ENCODE measurements at regions not wholly inside any gene's neighbourhood (a gene's known extent, or its start where the extent isn't known, plus 50 kb on each side); places are given as distances from the start of the nearest gene placed in this dataset.
"Not testable (repeated sequence)": the region's sequence is repeated elsewhere in the genome, so short reads cannot be mapped to it uniquely, and the experiment has no call there.

DNA sequence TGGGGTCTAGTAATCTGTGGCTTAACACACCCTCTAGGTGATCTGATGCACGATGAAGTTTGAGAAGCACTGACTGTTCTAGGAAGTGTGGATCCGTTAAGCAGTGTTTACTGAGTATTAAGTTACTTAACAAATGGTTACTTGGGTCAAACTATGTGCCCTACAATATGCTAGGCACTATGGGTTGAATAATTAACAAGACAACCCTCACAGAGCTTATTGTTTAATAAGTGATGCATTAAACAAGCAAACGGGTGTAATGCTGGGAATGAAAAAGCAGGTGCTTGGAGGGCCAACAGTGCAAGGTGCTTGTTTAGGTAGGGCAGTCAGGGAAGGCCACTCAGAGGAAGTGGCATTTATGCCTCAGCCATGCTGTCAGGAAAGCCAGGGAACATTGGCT is 378.0 kb upstream of the PODXL start:
- TF ChIP-seq, protein P1, sequence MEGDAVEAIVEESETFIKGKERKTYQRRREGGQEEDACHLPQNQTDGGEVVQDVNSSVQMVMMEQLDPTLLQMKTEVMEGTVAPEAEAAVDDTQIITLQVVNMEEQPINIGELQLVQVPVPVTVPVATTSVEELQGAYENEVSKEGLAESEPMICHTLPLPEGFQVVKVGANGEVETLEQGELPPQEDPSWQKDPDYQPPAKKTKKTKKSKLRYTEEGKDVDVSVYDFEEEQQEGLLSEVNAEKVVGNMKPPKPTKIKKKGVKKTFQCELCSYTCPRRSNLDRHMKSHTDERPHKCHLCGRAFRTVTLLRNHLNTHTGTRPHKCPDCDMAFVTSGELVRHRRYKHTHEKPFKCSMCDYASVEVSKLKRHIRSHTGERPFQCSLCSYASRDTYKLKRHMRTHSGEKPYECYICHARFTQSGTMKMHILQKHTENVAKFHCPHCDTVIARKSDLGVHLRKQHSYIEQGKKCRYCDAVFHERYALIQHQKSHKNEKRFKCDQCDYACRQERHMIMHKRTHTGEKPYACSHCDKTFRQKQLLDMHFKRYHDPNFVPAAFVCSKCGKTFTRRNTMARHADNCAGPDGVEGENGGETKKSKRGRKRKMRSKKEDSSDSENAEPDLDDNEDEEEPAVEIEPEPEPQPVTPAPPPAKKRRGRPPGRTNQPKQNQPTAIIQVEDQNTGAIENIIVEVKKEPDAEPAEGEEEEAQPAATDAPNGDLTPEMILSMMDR (IDR thresholded peaks at IDR 0.05; ENCODE audit: low read depth, low read length): no peak
- no peak overlapping the region for H3K4me3 ChIP-seq (ENCODE audit: low read depth, low read length)

DNA sequence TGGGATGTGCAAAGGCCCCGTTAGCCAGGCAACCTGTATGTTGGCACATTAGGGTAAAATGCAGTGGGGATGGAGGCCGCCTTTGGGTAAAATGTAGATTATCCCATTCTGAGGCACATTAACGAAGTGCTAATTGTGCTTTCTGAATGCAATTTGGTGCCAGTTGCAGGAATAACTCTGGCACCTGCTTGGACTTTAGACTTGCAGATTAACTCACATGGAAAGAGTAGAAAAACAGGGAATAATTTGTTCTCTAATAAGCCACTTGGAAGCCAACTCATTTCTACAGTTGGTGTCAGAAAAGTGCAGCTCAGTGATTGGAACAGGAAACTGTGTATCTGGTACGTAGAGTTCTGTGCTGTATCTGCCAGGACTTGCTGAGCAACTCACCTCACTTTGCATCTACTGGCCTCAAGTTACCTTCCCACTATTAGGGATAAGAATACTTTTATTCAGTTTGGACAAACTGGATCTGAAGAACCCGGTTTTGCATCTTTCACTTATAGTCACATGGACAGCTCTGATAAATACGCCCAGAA is 377.4 kb upstream of the PODXL start:
- no peak overlapping the region for H3K4me3 ChIP-seq (ENCODE audit: low read depth, low read length)
- TF ChIP-seq, protein P1 (IDR thresholded peaks at IDR 0.05; ENCODE audit: low read depth, low read length): no peak

DNA sequence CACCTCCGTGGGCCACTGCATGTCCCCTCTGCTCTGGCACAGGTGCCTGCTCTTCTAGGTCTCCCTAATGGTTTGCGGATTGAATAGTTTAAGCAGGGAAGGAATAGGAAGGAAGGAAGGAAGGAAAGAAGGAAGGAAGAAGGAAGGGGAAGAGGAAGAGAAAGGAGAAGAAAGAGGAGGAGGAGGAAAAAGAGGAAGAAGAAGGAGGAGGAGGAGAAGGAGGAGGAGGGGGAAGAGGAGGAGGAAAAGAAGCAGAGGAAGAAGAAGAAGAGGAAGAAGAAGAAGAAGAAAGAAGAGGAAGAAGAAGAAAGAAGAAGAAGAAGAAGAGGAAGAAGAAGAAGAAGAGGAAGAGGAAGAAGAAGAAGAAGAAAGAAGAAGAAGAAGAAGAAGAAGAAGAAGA is 376.8 kb upstream of the PODXL start:
- H3K4me3 ChIP-seq (ENCODE audit: low read depth, low read length): not testable (repeated sequence)

DNA sequence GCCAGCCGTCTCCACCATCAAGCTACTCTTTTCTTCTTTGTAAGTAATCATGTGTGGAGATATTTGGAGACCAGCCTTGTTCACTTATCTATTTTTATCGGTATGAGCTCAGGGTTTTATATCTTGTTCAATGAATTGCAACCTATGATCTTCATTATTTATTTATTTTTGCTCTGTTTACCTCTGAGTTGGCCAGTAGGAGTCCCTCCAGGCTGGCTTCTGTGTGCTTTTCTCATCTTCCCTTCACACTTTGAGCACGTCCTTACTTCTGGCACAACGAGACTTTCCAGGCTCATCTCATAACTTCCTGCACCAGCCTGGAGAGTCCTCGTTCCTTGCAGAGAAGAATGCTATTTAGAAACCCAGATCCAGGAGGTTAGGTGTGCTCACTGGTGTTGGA is 375.8 kb upstream of the PODXL start:
- no peak overlapping the region for H3K4me3 ChIP-seq (ENCODE audit: low read depth, low read length)
- TF ChIP-seq, protein P1 (IDR thresholded peaks at IDR 0.05; ENCODE audit: low read depth, low read length): no peak

DNA sequence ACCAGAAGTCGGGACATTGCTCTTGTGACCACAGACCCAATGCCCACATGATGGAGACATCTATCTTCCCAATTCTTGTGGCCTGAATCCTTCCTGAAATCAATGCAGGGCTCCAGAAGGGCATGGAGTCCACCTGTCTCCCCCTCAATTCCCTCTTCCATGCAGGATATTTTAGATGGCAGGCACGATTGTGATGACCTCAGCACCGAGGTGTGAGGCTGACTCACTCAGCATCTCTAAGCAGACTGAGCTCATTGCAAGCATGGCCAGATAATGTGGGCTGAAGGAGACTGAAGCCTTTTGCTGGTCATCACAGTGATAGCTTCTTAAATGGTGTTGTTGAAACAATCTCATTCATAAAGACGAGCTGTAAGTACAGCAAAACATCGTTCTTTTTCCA is 374.9 kb upstream of the PODXL start:
- TF ChIP-seq, protein P1 (IDR thresholded peaks at IDR 0.05; ENCODE audit: low read depth, low read length): no peak
- H3K4me3 ChIP-seq (ENCODE audit: low read depth, low read length): no peak overlapping the region

DNA sequence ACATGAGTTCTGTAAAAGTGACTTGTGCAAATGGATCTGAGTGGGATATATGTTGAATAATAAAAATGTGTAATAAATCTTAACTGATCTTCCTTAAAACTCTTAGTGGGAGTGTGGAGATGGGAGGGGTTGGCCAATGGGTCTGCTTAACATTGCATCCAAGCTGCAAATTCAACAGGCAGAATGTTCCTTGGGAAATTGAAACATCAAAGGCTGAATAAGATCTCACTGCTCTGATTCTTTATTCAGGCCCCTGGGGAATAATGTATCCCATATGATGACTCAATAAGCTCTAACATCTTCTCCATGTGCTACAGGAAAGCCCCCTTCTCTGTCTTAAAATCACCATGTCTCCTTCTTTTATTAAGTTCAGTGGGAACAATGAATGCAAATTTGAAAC is 373.2 kb upstream of the PODXL start:
- H3K4me3 ChIP-seq (ENCODE audit: low read depth, low read length): no peak overlapping the region
- TF ChIP-seq, protein P1 (IDR thresholded peaks at IDR 0.05; ENCODE audit: low read depth, low read length): no peak

DNA sequence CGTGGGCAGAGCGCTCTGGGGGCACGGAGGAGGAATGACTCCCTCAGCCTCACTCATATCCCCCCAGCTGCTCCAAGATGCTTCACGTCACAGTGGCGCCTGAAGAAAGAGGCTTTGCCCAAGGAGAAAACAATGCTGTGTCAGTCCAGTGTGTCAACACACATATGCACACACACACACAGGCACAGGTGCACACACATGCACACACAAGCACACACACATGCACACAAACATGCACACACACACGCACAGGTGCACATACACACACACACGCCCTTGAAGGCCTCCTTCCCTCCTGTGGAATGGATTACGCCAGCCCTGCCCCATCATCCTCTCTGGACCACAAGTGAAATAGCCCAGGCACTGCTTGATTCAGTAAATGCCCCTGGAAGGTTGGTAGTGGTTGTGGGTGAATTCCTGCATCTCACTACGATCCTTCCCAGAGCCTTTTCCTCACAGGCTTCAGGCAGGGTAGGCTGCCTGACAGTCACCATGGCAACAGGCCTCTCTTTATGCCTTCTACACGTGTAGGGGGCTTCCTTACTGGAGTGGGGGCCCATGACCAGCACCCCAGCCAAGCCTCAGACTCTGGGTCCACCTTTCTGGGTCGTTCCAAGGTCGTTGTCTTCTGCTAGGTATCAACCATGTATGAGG is 371.5 kb upstream of the PODXL start:
- H3K4me3 ChIP-seq (ENCODE audit: low read depth, low read length): no peak overlapping the region
- TF ChIP-seq, protein P1 (IDR thresholded peaks at IDR 0.05; ENCODE audit: low read depth, low read length): no peak

DNA sequence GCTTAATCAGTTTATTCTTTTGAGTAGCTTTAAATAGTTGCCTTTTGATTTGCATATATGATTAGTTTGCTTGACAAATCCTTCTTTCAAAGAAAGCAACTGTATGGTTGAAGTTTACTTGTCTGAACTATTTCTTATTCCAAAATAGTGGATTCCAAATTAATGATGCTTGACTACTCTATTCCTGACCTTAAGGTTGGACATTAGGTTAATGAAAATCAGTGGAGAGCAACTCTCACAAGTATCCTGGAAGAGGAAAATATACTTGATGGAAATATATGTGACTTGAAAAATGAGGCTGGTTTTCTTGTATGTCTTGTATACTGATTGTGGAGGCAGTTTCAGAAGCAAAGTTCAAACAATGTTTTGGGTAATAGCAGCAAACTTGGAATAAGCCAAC is 369.2 kb upstream of the PODXL start:
- TF ChIP-seq, protein P1 (IDR thresholded peaks at IDR 0.05; ENCODE audit: low read depth, low read length): no peak

More for the DNA sequence above, 369.2 kb upstream of the PODXL start:
- no peak overlapping the region for H3K4me3 ChIP-seq (ENCODE audit: low read depth, low read length)
